NB4 (cell line): ENCODE measurements at regions not wholly inside any gene's neighbourhood (a gene's known extent, or its start where the extent isn't known, plus 50 kb on each side); places are given as distances from the start of the nearest gene placed in this dataset.

Experiments
- DNase-seq: peaks from one replicate; pipeline ENCODE4 v3.0.0; 2010; ENCODE audit warnings: low read depth
- H3K4me3 ChIP-seq: one replicate; pipeline ENCODE4 v1.5.1; 2011; ENCODE audit warnings: mild to moderate bottlenecking, low read depth, low read length, moderate library complexity
- CTCF ChIP-seq: IDR thresholded peaks from one replicate; pipeline ENCODE4 v1.5.1; 2012; ENCODE audit warnings: low read depth, low read length
- MAX ChIP-seq: IDR thresholded peaks from 2 replicates; pipeline ENCODE4 v1.6.1; 2011; ENCODE audit warnings: low read depth, low read length
- MYC ChIP-seq: IDR thresholded peaks from 2 replicates; pipeline ENCODE4 v1.6.1; 2011; ENCODE audit warnings: low read depth, low read length
- POLR2A ChIP-seq: IDR thresholded peaks from 2 replicates; pipeline ENCODE4 v1.6.1; 2011; ENCODE audit warnings: mild to moderate bottlenecking; ENCODE audit not compliant: insufficient read length; ENCODE audit errors: extremely low read depth

GRCh38 chr12:13283867-13284266 lies 87.3 kb downstream of the EMP1 start:
- no peak for TF ChIP-seq MAX
- no peak for TF ChIP-seq CTCF
- no peak for TF ChIP-seq MYC
- no peak for TF ChIP-seq POLR2A
- H3K4me3 ChIP-seq = no peak overlapping the region
- DNase-seq = no peak

- no peak for DNase-seq
- no peak for TF ChIP-seq POLR2A
- TF ChIP-seq CTCF = no peak
- TF ChIP-seq MYC = no peak
- TF ChIP-seq MAX = no peak
- no peak overlapping the region for H3K4me3 ChIP-seq
These were observed 86.3 kb downstream of the EMP1 start for GRCh38 chr12:13282861-13283260.

GRCh38 chr12:13278249-13278787 lies 81.8 kb downstream of the EMP1 start:
- peak; percentile 67 for DNase-seq
- H3K4me3 ChIP-seq = no peak overlapping the region

GRCh38 chr12:13277293-13277692 lies 80.8 kb downstream of the EMP1 start:
- DNase-seq = no peak
- TF ChIP-seq MYC (no peak), MAX (no peak)
- H3K4me3 ChIP-seq = no peak overlapping the region

More at GRCh38 chr12:13278249-13278787, 81.8 kb downstream of the EMP1 start:
- peak; percentile 90 for TF ChIP-seq CTCF
- no peak for TF ChIP-seq MYC
- no peak for TF ChIP-seq POLR2A

- no peak overlapping the region for H3K4me3 ChIP-seq
- DNase-seq = no peak
- TF ChIP-seq MAX = no peak
- no peak for TF ChIP-seq POLR2A
- TF ChIP-seq MYC = no peak
- no peak for TF ChIP-seq CTCF
These were observed 78.9 kb downstream of the EMP1 start for GRCh38 chr12:13275241-13276085.

- TF ChIP-seq POLR2A (no peak), MYC (no peak), CTCF (no peak), MAX (no peak)
- DNase-seq = no peak
- H3K4me3 ChIP-seq = no peak overlapping the region
These were observed 77.3 kb downstream of the EMP1 start for GRCh38 chr12:13273850-13274249.
